Liver (tissue), 8 donors: ENCODE measurements at regions not wholly inside any gene's neighbourhood (a gene's known extent, or its start where the extent isn't known, plus 50 kb on each side); places are given as distances from the start of the nearest gene placed in this dataset.

Experiments
- DNase-seq: peaks from one replicate; pipeline ENCODE4 v3.0.0-alpha.2; 2017; ENCODE audit warnings: low spot score
- H3K27ac ChIP-seq, 2 donors: one replicate each; pipeline ENCODE4 v1.7.0; 2013; ENCODE audit warnings: inconsistent platforms in 2 of 2, low read length in 2 of 2, control low read depth in 1 of 2, low read depth in 1 of 2, mild to moderate bottlenecking in 1 of 2
- H3K27me3 ChIP-seq, 4 donors: one replicate each; pipeline versions ENCODE4 v1.6.1 to v1.7.0; 2013; ENCODE audit warnings: low read length in 3 of 4, inconsistent platforms in 1 of 4, mild to moderate bottlenecking in 1 of 4, moderate library complexity in 1 of 4; ENCODE audit not compliant: control insufficient read depth in 4 of 4, insufficient read depth in 4 of 4
- H3K36me3 ChIP-seq, 4 donors: one replicate each; pipeline versions ENCODE4 v1.6.1 to v1.7.0; 2013; ENCODE audit warnings: low read length in 3 of 4, mild to moderate bottlenecking in 3 of 4, low read depth in 1 of 4, moderate library complexity in 1 of 4; ENCODE audit not compliant: control insufficient read depth in 4 of 4, insufficient read depth in 3 of 4
- H3K4me1 ChIP-seq, 4 donors: one replicate each; pipeline versions ENCODE4 v1.6.1 to v1.7.0; 2013; ENCODE audit warnings: low read length in 3 of 4, mild to moderate bottlenecking in 3 of 4, moderate library complexity in 1 of 4; ENCODE audit not compliant: control insufficient read depth in 4 of 4, insufficient read depth in 4 of 4
- H3K4me3 ChIP-seq, 3 donors: one replicate each; pipeline versions ENCODE4 v1.6.1 to v1.7.0; 2013; ENCODE audit warnings: low read length in 3 of 3, control low read depth in 1 of 3, low read depth in 1 of 3, mild to moderate bottlenecking in 1 of 3
- H3K9ac ChIP-seq, 2 donors: one replicate each; pipeline ENCODE4 v1.7.0; 2013; ENCODE audit warnings: low read length in 2 of 2, mild to moderate bottlenecking in 2 of 2, moderate library complexity in 2 of 2, control low read depth in 1 of 2, low read depth in 1 of 2
- H3K9me3 ChIP-seq, 4 donors: one replicate each; pipeline versions ENCODE4 v1.6.1 to v1.7.0; 2013; ENCODE audit warnings: low read length in 3 of 4; ENCODE audit not compliant: control insufficient read depth in 4 of 4
- EGR1 ChIP-seq, 2 donors: IDR thresholded peaks; 2 replicates each; pipeline ENCODE4 v1.6.1; 2016 to 2018; ENCODE audit warnings: antibody characterized with exemption in 2 of 2, low read depth in 2 of 2
- FOXA1 ChIP-seq: IDR thresholded peaks from 2 replicates; pipeline ENCODE4 v1.6.1; 2016; ENCODE audit warnings: antibody characterized with exemption
- FOXA2 ChIP-seq: IDR thresholded peaks from 2 replicates; pipeline ENCODE4 v1.6.1; 2016; ENCODE audit warnings: antibody characterized with exemption
- GABPA ChIP-seq, 2 donors: IDR thresholded peaks in 1 of 2; conservative IDR thresholded peaks in 1 of 2; 2 replicates each; pipeline ENCODE4 v1.6.1; 2016; ENCODE audit warnings: antibody characterized with exemption in 2 of 2, mild to moderate bottlenecking in 1 of 2, moderate library complexity in 1 of 2
- HNF4A ChIP-seq, 2 donors: conservative IDR thresholded peaks; 2 replicates each; pipeline ENCODE4 v1.6.1; 2016; ENCODE audit warnings: antibody characterized with exemption in 2 of 2, mild to moderate bottlenecking in 2 of 2
- JUND ChIP-seq, 2 donors: IDR thresholded peaks; 2 replicates each; pipeline ENCODE4 v1.6.1; 2016; ENCODE audit warnings: antibody characterized with exemption in 2 of 2
- RAD21 ChIP-seq, 2 donors: IDR thresholded peaks; 2 replicates each; pipeline ENCODE4 v1.6.1; 2016; ENCODE audit warnings: antibody characterized with exemption in 2 of 2, mild to moderate bottlenecking in 2 of 2
- RXRA ChIP-seq, 2 donors: IDR thresholded peaks; 2 replicates each; pipeline ENCODE4 v1.6.1; 2017 to 2018; ENCODE audit warnings: antibody characterized with exemption in 2 of 2, mild to moderate bottlenecking in 1 of 2
- SP1 ChIP-seq: IDR thresholded peaks from 2 replicates; pipeline ENCODE4 v1.6.1; 2018; ENCODE audit warnings: antibody characterized with exemption, mild to moderate bottlenecking
- TAF1 ChIP-seq: conservative IDR thresholded peaks from 2 replicates; pipeline ENCODE4 v1.6.1; 2016; ENCODE audit warnings: antibody characterized with exemption, mild to moderate bottlenecking
- YY1 ChIP-seq: IDR thresholded peaks from 2 replicates; pipeline ENCODE4 v1.6.1; 2016; ENCODE audit warnings: antibody characterized with exemption, mild to moderate bottlenecking
- WGBS: extraction: QIAGEN DNeasy Blood & Tissue Kit; methylation state at CpG from one replicate; pipeline ENCODE4 v1.1.7; 2013; 5-methylcytosine and 5-hydroxymethylcytosine counted together
- TF ChIP-seq, protein P1 (sequence below): IDR thresholded peaks from 2 replicates; pipeline ENCODE4 v1.6.1; 2016; ENCODE audit warnings: antibody characterized with exemption
- TF ChIP-seq, protein P2 (sequence below): IDR thresholded peaks from 2 replicates; pipeline ENCODE4 v1.6.1; 2016; ENCODE audit warnings: antibody characterized with exemption
- TF ChIP-seq, protein P3 (sequence below): IDR thresholded peaks from 2 replicates; pipeline ENCODE4 v1.6.1; 2016; ENCODE audit warnings: antibody characterized with exemption, mild to moderate bottlenecking
- TF ChIP-seq, protein P4 (sequence below): fragments of 150-350 bp; IDR thresholded peaks from 2 replicates; pipeline ENCODE4 v1.5.1; 2017; ENCODE audit warnings: improper control_type of control experiment, low read depth, low read length; ENCODE audit not compliant: missing input control
- TF ChIP-seq, protein P5 (sequence below): IDR thresholded peaks from 2 replicates; pipeline ENCODE4 v1.6.1; 2016; ENCODE audit warnings: antibody characterized with exemption
- donor health status: healthy.
- donor health status: healthy.
- donor health status: healthy.
- donor health status: healthy.
- donor health status: healthy.

DNA sequence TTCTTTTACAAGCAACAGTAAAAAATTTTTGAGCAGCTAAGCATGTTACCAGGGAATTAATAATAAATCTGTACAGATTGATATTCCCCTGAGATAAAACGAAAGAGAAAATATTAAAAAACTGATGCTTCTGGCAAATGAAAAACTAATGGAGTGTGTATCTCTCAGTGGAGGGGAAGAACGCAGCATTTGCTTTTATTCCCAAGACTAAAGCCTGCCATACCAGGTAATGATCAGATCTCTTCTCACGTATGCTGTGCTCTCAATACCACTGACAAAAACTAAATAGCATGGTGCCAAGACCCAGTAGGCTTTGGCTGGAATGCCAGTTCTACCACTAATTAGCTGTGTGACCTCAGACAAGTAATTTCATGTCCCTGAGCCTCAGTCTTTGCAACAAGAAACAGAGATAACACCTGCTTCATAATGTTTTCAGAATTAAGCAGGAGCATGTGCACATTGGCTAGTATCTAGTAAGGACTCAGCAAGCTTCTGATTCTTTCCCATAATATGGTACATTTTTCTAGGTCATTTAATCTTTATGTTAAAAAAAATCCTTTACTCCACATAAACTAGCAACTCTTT, 179.6 kb downstream of the CENPC start:
- no peak overlapping the region for H3K9ac ChIP-seq
- no peaks in the 10 kb centered on the region for H3K36me3 ChIP-seq
- peaks cover 0 to 3% (median 0%) of the 10 kb centered on the region in 4 donors for H3K9me3 ChIP-seq
- no peak overlapping the region for H3K4me3 ChIP-seq
- peaks cover 0 to 3% (median 0%) of the 10 kb centered on the region in 4 donors for H3K27me3 ChIP-seq
- 62% methylated on average over 3 of the region's 3 CpGs for WGBS
- TF ChIP-seq, protein P1, sequence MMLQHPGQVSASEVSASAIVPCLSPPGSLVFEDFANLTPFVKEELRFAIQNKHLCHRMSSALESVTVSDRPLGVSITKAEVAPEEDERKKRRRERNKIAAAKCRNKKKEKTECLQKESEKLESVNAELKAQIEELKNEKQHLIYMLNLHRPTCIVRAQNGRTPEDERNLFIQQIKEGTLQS = no peak
- no peak for TF ChIP-seq FOXA2
- no peak for TF ChIP-seq HNF4A (conservative IDR thresholded peaks at IDR 0.05)
- no peak for TF ChIP-seq SP1
- TF ChIP-seq RXRA (IDR thresholded peaks at IDR 0.05) = no peak
- TF ChIP-seq, protein P2, sequence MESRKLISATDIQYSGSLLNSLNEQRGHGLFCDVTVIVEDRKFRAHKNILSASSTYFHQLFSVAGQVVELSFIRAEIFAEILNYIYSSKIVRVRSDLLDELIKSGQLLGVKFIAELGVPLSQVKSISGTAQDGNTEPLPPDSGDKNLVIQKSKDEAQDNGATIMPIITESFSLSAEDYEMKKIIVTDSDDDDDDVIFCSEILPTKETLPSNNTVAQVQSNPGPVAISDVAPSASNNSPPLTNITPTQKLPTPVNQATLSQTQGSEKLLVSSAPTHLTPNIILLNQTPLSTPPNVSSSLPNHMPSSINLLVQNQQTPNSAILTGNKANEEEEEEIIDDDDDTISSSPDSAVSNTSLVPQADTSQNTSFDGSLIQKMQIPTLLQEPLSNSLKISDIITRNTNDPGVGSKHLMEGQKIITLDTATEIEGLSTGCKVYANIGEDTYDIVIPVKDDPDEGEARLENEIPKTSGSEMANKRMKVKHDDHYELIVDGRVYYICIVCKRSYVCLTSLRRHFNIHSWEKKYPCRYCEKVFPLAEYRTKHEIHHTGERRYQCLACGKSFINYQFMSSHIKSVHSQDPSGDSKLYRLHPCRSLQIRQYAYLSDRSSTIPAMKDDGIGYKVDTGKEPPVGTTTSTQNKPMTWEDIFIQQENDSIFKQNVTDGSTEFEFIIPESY = no peak
- no peak for TF ChIP-seq YY1
- no peak for TF ChIP-seq GABPA (IDR thresholded peaks at IDR 0.05 in 1 of 2, conservative IDR thresholded peaks at IDR 0.05 in 1 of 2)
- TF ChIP-seq, protein P3, sequence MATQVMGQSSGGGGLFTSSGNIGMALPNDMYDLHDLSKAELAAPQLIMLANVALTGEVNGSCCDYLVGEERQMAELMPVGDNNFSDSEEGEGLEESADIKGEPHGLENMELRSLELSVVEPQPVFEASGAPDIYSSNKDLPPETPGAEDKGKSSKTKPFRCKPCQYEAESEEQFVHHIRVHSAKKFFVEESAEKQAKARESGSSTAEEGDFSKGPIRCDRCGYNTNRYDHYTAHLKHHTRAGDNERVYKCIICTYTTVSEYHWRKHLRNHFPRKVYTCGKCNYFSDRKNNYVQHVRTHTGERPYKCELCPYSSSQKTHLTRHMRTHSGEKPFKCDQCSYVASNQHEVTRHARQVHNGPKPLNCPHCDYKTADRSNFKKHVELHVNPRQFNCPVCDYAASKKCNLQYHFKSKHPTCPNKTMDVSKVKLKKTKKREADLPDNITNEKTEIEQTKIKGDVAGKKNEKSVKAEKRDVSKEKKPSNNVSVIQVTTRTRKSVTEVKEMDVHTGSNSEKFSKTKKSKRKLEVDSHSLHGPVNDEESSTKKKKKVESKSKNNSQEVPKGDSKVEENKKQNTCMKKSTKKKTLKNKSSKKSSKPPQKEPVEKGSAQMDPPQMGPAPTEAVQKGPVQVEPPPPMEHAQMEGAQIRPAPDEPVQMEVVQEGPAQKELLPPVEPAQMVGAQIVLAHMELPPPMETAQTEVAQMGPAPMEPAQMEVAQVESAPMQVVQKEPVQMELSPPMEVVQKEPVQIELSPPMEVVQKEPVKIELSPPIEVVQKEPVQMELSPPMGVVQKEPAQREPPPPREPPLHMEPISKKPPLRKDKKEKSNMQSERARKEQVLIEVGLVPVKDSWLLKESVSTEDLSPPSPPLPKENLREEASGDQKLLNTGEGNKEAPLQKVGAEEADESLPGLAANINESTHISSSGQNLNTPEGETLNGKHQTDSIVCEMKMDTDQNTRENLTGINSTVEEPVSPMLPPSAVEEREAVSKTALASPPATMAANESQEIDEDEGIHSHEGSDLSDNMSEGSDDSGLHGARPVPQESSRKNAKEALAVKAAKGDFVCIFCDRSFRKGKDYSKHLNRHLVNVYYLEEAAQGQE = no peak
- TF ChIP-seq, protein P4, sequence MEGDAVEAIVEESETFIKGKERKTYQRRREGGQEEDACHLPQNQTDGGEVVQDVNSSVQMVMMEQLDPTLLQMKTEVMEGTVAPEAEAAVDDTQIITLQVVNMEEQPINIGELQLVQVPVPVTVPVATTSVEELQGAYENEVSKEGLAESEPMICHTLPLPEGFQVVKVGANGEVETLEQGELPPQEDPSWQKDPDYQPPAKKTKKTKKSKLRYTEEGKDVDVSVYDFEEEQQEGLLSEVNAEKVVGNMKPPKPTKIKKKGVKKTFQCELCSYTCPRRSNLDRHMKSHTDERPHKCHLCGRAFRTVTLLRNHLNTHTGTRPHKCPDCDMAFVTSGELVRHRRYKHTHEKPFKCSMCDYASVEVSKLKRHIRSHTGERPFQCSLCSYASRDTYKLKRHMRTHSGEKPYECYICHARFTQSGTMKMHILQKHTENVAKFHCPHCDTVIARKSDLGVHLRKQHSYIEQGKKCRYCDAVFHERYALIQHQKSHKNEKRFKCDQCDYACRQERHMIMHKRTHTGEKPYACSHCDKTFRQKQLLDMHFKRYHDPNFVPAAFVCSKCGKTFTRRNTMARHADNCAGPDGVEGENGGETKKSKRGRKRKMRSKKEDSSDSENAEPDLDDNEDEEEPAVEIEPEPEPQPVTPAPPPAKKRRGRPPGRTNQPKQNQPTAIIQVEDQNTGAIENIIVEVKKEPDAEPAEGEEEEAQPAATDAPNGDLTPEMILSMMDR = no peak
- no peak for TF ChIP-seq TAF1
- TF ChIP-seq JUND (IDR thresholded peaks at IDR 0.05) = no peak
- TF ChIP-seq RAD21 (IDR thresholded peaks at IDR 0.05) = no peak
- no peak for TF ChIP-seq EGR1 (IDR thresholded peaks at IDR 0.05; ENCODE audit: low read depth in 2 of 2)
- no peak for TF ChIP-seq FOXA1
- TF ChIP-seq, protein P5, sequence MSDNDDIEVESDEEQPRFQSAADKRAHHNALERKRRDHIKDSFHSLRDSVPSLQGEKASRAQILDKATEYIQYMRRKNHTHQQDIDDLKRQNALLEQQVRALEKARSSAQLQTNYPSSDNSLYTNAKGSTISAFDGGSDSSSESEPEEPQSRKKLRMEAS = no peak
- no peak overlapping the region for H3K27ac ChIP-seq
- DNase-seq = no peak
- no peaks in the 10 kb centered on the region for H3K4me1 ChIP-seq
